ENCODE measurements at regions not wholly inside any gene's neighbourhood (a gene's known extent, or its start where the extent isn't known, plus 50 kb on each side); places are given as distances from the start of the nearest gene placed in this dataset.

GRCh38 chr1:221430152-221430960, 311.5 kb downstream of the DUSP10 start:
- no peak for DNase-seq (ENCODE audit: low read depth in 2 of 2)

- DNase-seq (ENCODE audit: low read depth in 2 of 2) = no peak
These were observed 310.7 kb downstream of the DUSP10 start for GRCh38 chr1:221431068-221431651.

- no peak for DNase-seq (ENCODE audit: low read depth in 2 of 2)
These were observed 309.9 kb downstream of the DUSP10 start for GRCh38 chr1:221431961-221432360.

GRCh38 chr1:221435504-221435904, 306.4 kb downstream of the DUSP10 start:
- peak in 1 of 2 experiments; percentile 43 for DNase-seq (ENCODE audit: low read depth in 2 of 2)

GRCh38 chr1:221437171-221437570, 304.7 kb downstream of the DUSP10 start:
- DNase-seq (ENCODE audit: low read depth in 2 of 2) = no peak

GRCh38 chr1:221437926-221438325, 304.0 kb downstream of the DUSP10 start:
- DNase-seq (ENCODE audit: low read depth in 2 of 2) = peak in 1 of 2 experiments; percentile 41

- peak; percentile 64 to 68 for DNase-seq (ENCODE audit: low read depth in 2 of 2)
These were observed 302.7 kb downstream of the DUSP10 start for GRCh38 chr1:221439008-221439746.

- peak; percentile 87 to 88 for DNase-seq (ENCODE audit: low read depth in 2 of 2)
These were observed 302.0 kb downstream of the DUSP10 start for GRCh38 chr1:221439747-221440501.

- DNase-seq (ENCODE audit: low read depth in 2 of 2) = no peak
These were observed 301.2 kb downstream of the DUSP10 start for GRCh38 chr1:221440658-221441057.

GRCh38 chr1:221442056-221442455, 299.8 kb downstream of the DUSP10 start:
- no peak for DNase-seq (ENCODE audit: low read depth in 2 of 2)

GRCh38 chr1:221444346-221444745, 297.5 kb downstream of the DUSP10 start:
- DNase-seq (ENCODE audit: low read depth in 2 of 2) = no peak

- no peak for DNase-seq (ENCODE audit: low read depth in 2 of 2)
These were observed 293.2 kb downstream of the DUSP10 start for GRCh38 chr1:221448585-221449175.

- DNase-seq (ENCODE audit: low read depth in 2 of 2) = no peak
These were observed 292.7 kb downstream of the DUSP10 start for GRCh38 chr1:221449194-221449593.

- DNase-seq (ENCODE audit: low read depth in 2 of 2) = no peak
These were observed 292.0 kb downstream of the DUSP10 start for GRCh38 chr1:221449801-221450470.

GRCh38 chr1:221451741-221452140, 290.1 kb downstream of the DUSP10 start:
- DNase-seq (ENCODE audit: low read depth in 2 of 2) = no peak

- DNase-seq (ENCODE audit: low read depth in 2 of 2) = no peak
These were observed 287.8 kb downstream of the DUSP10 start for GRCh38 chr1:221454096-221454495.

GRCh38 chr1:221456918-221457317, 285.0 kb downstream of the DUSP10 start:
- no peak for DNase-seq (ENCODE audit: low read depth in 2 of 2)

GRCh38 chr1:221457685-221458446, 284.0 kb downstream of the DUSP10 start:
- DNase-seq (ENCODE audit: low read depth in 2 of 2) = no peak

- peak; percentile 70 to 75 for DNase-seq (ENCODE audit: low read depth in 2 of 2)
These were observed 283.3 kb downstream of the DUSP10 start for GRCh38 chr1:221458447-221459156.

Measured in fibroblast of skin of left quadriceps (primary cell).